ENCODE measurements at regions not wholly inside any gene's neighbourhood (a gene's known extent, or its start where the extent isn't known, plus 50 kb on each side); places are given as distances from the start of the nearest gene placed in this dataset.

GRCh38 chr5:124053340-124053739 is 541.4 kb downstream of the CSNK1G3 start:
- no peaks in the 10 kb centered on the region for H3K9me3 ChIP-seq

GRCh38 chr5:124052201-124052600 is 540.2 kb downstream of the CSNK1G3 start:
- Histone ChIP-seq H3K27ac (no peak overlapping the region), H3K9ac (ENCODE audit: low read depth in 2 of 2, low read length in 2 of 2) (no peak overlapping the region), H3K4me3 (no peak overlapping the region), H3K27me3 (no peaks in the 10 kb centered on the region), H3K36me3 (no peaks in the 10 kb centered on the region), H3K4me1 (no peaks in the 10 kb centered on the region), H3K9me3 (no peaks in the 10 kb centered on the region)
- no peak for DNase-seq
- intact Hi-C loops (cut with DNase I): no loop called here
- TF ChIP-seq, protein P1, sequence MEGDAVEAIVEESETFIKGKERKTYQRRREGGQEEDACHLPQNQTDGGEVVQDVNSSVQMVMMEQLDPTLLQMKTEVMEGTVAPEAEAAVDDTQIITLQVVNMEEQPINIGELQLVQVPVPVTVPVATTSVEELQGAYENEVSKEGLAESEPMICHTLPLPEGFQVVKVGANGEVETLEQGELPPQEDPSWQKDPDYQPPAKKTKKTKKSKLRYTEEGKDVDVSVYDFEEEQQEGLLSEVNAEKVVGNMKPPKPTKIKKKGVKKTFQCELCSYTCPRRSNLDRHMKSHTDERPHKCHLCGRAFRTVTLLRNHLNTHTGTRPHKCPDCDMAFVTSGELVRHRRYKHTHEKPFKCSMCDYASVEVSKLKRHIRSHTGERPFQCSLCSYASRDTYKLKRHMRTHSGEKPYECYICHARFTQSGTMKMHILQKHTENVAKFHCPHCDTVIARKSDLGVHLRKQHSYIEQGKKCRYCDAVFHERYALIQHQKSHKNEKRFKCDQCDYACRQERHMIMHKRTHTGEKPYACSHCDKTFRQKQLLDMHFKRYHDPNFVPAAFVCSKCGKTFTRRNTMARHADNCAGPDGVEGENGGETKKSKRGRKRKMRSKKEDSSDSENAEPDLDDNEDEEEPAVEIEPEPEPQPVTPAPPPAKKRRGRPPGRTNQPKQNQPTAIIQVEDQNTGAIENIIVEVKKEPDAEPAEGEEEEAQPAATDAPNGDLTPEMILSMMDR (IDR thresholded peaks at IDR 0.05): no peak

More at GRCh38 chr5:124053340-124053739, 541.4 kb downstream of the CSNK1G3 start:
- Histone ChIP-seq H3K4me3 (no peak overlapping the region), H3K27me3 (no peaks in the 10 kb centered on the region), H3K27ac (no peak overlapping the region), H3K4me1 (no peaks in the 10 kb centered on the region), H3K36me3 (no peaks in the 10 kb centered on the region), H3K9ac (ENCODE audit: low read depth in 2 of 2, low read length in 2 of 2) (no peak overlapping the region)
- DNase-seq: no peak
- TF ChIP-seq, protein P1 (IDR thresholded peaks at IDR 0.05): no peak
- intact Hi-C loops (cut with DNase I): no loop called here

DNA sequence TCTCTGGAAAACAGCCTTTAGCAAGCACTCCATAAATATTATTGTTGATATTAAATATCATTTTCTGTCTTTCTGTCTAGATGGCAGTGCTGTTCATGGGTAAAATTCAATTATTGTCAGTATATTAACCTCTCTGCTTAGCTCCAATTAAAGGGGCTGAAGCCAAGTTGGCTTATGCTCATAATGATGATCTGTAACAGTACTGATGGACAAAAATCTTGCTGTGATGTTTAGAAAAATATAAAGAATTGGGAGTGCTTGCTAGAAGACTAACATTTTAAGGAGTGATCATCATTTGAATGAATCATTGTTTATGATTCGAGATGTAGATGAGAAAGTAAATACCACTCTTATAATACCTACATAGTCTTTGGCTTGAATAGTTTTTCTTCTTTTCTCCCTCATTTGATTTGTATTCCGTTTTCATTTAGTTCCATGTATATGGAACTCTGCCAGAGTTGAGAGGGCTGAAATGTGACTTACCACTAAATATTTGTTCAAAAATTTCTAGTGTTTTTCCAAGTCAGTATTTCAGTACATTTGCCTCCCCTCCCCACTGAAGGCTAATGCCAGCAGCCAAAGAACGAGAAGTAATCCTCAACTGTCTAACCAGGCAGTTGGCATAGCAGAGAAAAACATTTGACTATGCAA is 538.3 kb downstream of the CSNK1G3 start:
- intact Hi-C loops (cut with DNase I): no loop called here
- Histone ChIP-seq H3K9me3 (no peaks in the 10 kb centered on the region), H3K27ac (no peak overlapping the region), H3K27me3 (no peaks in the 10 kb centered on the region), H3K36me3 (no peaks in the 10 kb centered on the region), H3K4me3 (no peak overlapping the region), H3K4me1 (no peaks in the 10 kb centered on the region), H3K9ac (ENCODE audit: low read depth in 2 of 2, low read length in 2 of 2) (no peak overlapping the region)
- TF ChIP-seq, protein P1 (IDR thresholded peaks at IDR 0.05): no peak
- no peak for DNase-seq

- H3K9ac ChIP-seq (ENCODE audit: low read depth in 2 of 2, low read length in 2 of 2): no peak overlapping the region
- intact Hi-C loops (cut with DNase I): no loop called here
- H3K4me3 ChIP-seq: no peak overlapping the region
- no peak for DNase-seq
- H3K36me3 ChIP-seq: no peaks in the 10 kb centered on the region
- TF ChIP-seq, protein P1 (IDR thresholded peaks at IDR 0.05): no peak
- no peaks in the 10 kb centered on the region for H3K4me1 ChIP-seq
- no peak overlapping the region for H3K27ac ChIP-seq
- no peaks in the 10 kb centered on the region for H3K27me3 ChIP-seq
- H3K9me3 ChIP-seq: no peaks in the 10 kb centered on the region
Measured at GRCh38 chr5:124045412-124045811, 533.4 kb downstream of the CSNK1G3 start.

DNA sequence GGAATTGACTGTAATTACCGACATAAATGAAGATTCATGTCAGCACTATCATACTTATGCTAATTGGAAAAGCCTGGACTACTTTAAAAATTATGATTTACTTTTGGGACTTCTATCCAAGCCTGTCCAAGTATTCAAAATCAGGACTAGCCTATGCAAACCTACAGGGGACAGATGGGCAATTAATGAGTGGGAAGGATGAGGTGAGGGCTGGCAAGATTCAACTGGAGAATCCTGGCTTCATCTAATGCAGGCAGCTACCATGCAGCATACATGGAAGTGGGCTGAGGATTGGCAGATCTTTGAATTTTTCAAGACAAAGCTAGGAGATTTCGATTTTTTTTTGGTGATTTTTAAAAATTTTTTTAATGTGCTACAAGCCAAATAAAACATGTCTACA is 532.6 kb downstream of the CSNK1G3 start:
- Histone ChIP-seq H3K9ac (ENCODE audit: low read depth in 2 of 2, low read length in 2 of 2) (no peak overlapping the region), H3K36me3 (no peaks in the 10 kb centered on the region), H3K27ac (no peak overlapping the region), H3K27me3 (no peaks in the 10 kb centered on the region), H3K9me3 (no peaks in the 10 kb centered on the region), H3K4me1 (no peaks in the 10 kb centered on the region), H3K4me3 (no peak overlapping the region)
- intact Hi-C loops (cut with DNase I): no loop called here
- TF ChIP-seq, protein P1 (IDR thresholded peaks at IDR 0.05): no peak
- DNase-seq: no peak

Data from colonic mucosa (tissue), 4 donors.